Muscle of leg (tissue), 3 donors: ENCODE measurements at regions not wholly inside any gene's neighbourhood (a gene's known extent, or its start where the extent isn't known, plus 50 kb on each side); places are given as distances from the start of the nearest gene placed in this dataset.

Experiments
- DNase-seq: peaks from one replicate; pipeline ENCODE4 v3.0.0; 2013
- H3K27ac ChIP-seq: one replicate; pipeline ENCODE4 v1.5.1; 2013; ENCODE audit warnings: mild to moderate bottlenecking, low read length, control low read depth
- H3K27me3 ChIP-seq: one replicate; pipeline ENCODE4 v1.6.1; 2013; ENCODE audit warnings: low read length; ENCODE audit not compliant: control insufficient read depth, insufficient read depth
- H3K36me3 ChIP-seq: one replicate; pipeline ENCODE4 v1.6.1; 2013; ENCODE audit warnings: low read length; ENCODE audit not compliant: control insufficient read depth, insufficient read depth
- H3K4me1 ChIP-seq: one replicate; pipeline ENCODE4 v1.6.1; 2013; ENCODE audit warnings: low read length; ENCODE audit not compliant: control insufficient read depth, insufficient read depth
- H3K4me3 ChIP-seq: one replicate; pipeline ENCODE4 v1.5.1; 2013; ENCODE audit warnings: low read length, control low read depth
- H3K9me3 ChIP-seq: replicated peaks from 2 replicates; pipeline ENCODE4 v1.6.1; 2013; ENCODE audit warnings: low read depth, low read length; ENCODE audit not compliant: control insufficient read depth
- WGBS: methylation state at CpG from one replicate; pipeline ENCODE4 v1.1.5; 2013; ENCODE audit warnings: missing lambda C conversion rate; ENCODE audit not compliant: insufficient coverage; 5-methylcytosine and 5-hydroxymethylcytosine counted together

DNA sequence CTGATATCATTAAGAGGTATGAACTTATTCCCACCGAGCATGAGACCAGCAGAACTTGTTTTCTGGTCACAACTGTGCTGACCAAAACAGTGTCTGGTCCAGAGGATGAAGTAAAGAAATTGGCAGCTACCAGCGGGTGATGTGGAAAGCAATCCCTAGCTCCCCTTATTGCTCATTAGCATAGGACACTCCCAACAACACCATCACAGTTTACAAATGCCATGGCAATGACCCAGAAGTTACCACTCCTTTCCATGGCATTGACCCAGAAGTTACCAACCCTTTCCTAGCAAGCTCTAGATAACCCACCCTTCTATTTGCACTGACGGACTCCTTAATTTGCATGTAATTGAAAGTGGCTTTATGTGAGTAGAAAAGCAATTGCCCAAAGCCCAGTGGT is 1856.1 kb downstream of the OLFM4 start:
- WGBS = no CpG with 5 or more reads among the region's 3 CpGs
- no peak for DNase-seq
- Histone ChIP-seq H3K36me3 (no peaks in the 10 kb centered on the region), H3K27me3 (no peaks in the 10 kb centered on the region), H3K27ac (no peak overlapping the region), H3K9me3 (peaks cover 4% of the 10 kb centered on the region), H3K4me3 (no peak overlapping the region), H3K4me1 (no peaks in the 10 kb centered on the region)

DNA sequence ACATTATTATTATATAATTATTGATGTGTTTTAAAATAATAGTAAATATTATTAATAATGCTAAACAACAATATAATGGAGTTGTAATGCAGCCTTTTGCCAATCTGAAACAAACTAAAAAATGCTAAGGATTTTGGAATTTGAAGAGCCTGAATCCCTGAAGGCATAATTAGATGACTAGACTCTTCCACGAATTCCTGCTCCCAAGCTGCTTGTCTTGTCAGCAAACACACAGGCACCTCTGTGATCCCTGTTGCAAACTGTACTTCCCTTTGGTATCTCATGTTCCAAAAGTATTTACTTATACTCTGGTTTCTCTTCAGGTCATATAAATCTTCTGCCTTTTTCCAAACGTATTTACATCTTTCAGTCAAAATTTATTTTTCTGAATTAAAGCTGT is 1862.4 kb downstream of the OLFM4 start:
- Histone ChIP-seq H3K27me3 (no peaks in the 10 kb centered on the region), H3K27ac (no peak overlapping the region), H3K9me3 (no peaks in the 10 kb centered on the region), H3K4me1 (no peaks in the 10 kb centered on the region), H3K4me3 (no peak overlapping the region), H3K36me3 (no peaks in the 10 kb centered on the region)
- DNase-seq = no peak
- no CpG with 5 or more reads among the region's 2 CpGs for WGBS

DNA sequence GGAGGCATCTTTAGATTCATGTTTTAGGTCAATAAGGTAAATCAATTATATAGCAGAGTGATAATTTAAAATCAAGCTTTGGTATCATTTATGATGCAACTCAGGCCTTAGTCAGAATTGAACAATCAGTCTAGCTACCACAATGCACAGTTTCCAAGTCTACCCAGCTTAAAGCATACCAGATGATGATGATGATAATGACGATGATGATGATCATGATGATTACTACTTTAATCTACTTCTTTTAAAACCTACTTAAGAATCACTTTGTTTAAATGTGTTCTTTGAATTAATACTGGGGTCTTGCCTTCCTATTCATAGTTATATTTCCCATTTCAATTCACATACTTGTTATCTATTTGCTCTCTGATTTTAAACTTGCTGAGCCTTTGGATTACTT is 1872.7 kb downstream of the OLFM4 start:
- H3K27me3 ChIP-seq = no peaks in the 10 kb centered on the region
- no peak overlapping the region for H3K4me3 ChIP-seq
- no peaks in the 10 kb centered on the region for H3K9me3 ChIP-seq
- H3K4me1 ChIP-seq = no peaks in the 10 kb centered on the region
- no peaks in the 10 kb centered on the region for H3K36me3 ChIP-seq
- no CpG with 5 or more reads among the region's 1 CpG for WGBS
- no peak for DNase-seq
- no peak overlapping the region for H3K27ac ChIP-seq

DNA sequence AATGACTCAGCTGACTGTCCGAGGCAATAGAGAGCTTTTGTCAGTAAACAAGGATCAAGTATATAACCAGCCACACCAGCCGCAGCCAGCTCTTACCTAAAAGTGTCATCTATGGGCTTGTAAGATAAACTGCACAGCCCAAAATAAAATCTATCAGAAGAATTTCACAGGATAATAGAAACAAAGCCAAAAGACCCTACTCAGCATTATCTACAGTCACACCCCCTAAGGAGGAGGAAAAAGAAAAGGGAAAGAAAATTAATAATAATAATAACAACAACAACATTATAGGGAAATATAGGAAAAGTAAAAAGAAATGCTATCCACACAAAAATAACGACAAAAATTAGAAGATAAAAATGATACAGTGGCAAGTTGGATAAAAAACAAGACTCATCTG is 1883.8 kb downstream of the OLFM4 start:
- no peak for DNase-seq
- H3K27ac ChIP-seq = no peak overlapping the region
- WGBS = no CpG with 5 or more reads among the region's 3 CpGs
- H3K36me3 ChIP-seq = no peaks in the 10 kb centered on the region
- H3K9me3 ChIP-seq = peaks cover 19% of the 10 kb centered on the region
- no peak overlapping the region for H3K4me3 ChIP-seq
- no peaks in the 10 kb centered on the region for H3K4me1 ChIP-seq
- no peaks in the 10 kb centered on the region for H3K27me3 ChIP-seq

DNA sequence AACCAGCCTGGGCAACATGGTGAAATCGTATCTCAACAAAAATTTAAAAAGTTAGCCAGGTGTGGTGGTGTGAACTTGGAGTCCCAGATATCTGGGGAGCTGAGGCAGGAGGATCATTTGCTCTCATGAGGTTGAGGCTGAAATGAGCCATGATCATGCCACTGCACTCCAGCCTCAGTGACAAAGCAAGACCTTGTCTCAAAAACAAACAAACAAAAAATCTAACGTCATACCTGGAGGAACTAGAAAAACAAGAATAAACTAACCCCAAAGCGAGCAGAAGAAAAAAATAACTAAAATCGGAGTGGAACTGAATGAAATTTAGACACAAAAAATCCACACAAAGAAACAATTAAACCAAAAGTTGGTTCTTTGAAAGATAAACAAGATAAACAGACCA is 1885.1 kb downstream of the OLFM4 start:
- Histone ChIP-seq H3K27ac (no peak overlapping the region), H3K4me3 (no peak overlapping the region), H3K9me3 (peaks cover 20% of the 10 kb centered on the region), H3K4me1 (no peaks in the 10 kb centered on the region), H3K27me3 (no peaks in the 10 kb centered on the region), H3K36me3 (no peaks in the 10 kb centered on the region)
- no CpG with 5 or more reads among the region's 4 CpGs for WGBS
- DNase-seq = no peak

DNA sequence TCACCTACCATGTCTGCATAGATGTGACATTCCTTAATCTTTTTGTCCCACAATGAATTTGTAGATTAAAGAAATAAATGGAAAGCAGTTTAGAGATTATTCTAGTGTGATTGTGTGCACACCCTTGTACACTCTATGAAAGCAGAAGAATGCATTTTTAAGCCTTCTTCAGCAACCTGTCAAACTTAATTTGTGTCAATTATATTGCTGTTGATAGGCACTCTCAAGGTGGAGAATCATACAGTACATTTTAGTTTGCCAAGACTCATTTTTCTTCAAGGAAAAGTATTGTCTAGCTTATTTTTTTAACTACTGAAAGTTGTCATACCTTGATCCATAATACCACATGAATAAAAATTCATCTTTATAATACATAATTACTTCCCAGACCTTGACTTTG is 1898.9 kb downstream of the OLFM4 start:
- Histone ChIP-seq H3K27me3 (no peaks in the 10 kb centered on the region), H3K4me1 (no peaks in the 10 kb centered on the region), H3K4me3 (no peak overlapping the region), H3K36me3 (no peaks in the 10 kb centered on the region), H3K9me3 (peaks cover 2% of the 10 kb centered on the region), H3K27ac (no peak overlapping the region)
- DNase-seq = no peak

DNA sequence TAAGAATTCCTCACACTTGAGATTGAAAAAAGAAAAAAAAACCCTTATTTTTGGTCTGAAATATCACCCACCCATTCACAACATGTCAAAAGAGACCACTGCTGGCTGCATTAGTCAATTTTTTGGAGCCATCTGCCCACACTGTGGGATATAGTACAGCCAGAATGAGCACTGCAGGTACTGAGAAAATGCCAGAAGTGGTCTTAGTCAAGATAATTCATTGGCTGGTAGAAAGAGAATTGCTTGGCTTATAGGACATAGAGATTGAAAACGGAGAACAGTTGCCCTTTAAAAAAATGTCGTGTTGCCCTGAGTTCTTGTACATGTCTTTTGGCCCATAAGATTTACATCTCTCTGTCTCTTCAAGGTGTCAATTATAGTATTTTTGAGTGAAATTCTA is 1899.5 kb downstream of the OLFM4 start:
- DNase-seq = no peak
- H3K27ac ChIP-seq = no peak overlapping the region
- H3K9me3 ChIP-seq = peaks cover 2% of the 10 kb centered on the region
- WGBS = 100% methylated on average over 2 of the region's 2 CpGs
- H3K4me3 ChIP-seq = no peak overlapping the region
- no peaks in the 10 kb centered on the region for H3K36me3 ChIP-seq
- H3K4me1 ChIP-seq = no peaks in the 10 kb centered on the region
- H3K27me3 ChIP-seq = no peaks in the 10 kb centered on the region

DNA sequence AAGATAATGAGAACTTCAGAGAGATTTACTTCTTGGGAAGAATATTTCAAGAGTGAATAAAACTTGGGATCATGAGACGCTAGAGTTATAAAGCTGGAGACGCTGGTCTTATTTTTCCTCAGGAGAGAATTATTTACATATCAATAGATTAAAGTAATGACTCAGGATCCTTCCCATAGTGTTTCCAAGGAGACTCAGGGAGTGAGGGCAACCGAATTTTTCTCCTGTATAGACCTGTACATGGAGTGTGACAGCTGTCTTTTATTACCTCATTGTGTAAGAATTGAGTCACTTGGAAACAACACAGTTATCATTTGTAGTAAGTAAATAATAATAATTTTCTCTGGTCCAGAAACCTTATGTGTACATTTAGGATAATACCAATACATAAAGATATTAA is 1905.5 kb downstream of the OLFM4 start:
- Histone ChIP-seq H3K9me3 (peaks cover 4% of the 10 kb centered on the region), H3K27me3 (no peaks in the 10 kb centered on the region), H3K27ac (no peak overlapping the region), H3K4me1 (no peaks in the 10 kb centered on the region), H3K36me3 (no peaks in the 10 kb centered on the region), H3K4me3 (no peak overlapping the region)
- no peak for DNase-seq
- WGBS = no CpG with 5 or more reads among the region's 3 CpGs

DNA sequence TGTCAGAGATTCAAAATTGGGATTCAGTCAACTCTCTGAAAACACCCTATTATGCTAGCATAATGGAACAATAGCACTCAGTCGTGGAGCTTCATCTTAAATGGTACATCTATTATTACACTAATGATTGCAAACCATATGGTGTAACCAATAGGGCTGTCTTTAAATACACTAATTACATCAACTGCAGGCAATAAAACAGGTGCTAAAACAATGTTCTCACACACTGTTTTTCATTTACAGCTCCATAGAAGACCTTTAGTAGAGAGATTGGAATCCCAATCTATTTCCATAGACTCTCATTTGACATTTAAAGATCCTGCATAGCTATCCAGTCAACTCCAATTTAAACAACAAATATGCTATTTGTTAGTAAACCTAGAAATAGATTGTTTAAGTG is 1917.4 kb downstream of the OLFM4 start:
- H3K9me3 ChIP-seq = no peaks in the 10 kb centered on the region
- no peaks in the 10 kb centered on the region for H3K4me1 ChIP-seq
- no peaks in the 10 kb centered on the region for H3K27me3 ChIP-seq
- H3K36me3 ChIP-seq = no peaks in the 10 kb centered on the region
- no peak overlapping the region for H3K4me3 ChIP-seq
- no peak for DNase-seq
- no peak overlapping the region for H3K27ac ChIP-seq
- no CpG with 5 or more reads among the region's 1 CpG for WGBS

DNA sequence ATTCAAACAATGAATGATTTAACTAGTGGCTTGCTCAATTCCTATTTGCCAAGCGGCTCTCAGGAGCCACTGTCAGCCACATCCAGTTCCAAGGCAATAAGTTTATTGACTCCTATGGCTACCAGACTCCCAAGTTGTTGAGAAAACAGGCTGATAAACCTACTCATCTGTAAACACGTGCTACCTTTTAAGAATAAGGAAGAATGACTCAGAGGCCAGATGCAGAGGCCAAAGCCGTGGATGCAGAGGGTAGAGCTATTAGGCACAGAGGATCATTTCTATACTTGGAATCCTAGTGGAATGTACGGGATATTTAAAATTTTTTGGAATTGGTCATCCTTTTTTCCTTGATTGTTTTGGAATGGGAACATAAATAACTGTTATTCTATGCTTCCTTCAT is 1921.1 kb downstream of the OLFM4 start:
- DNase-seq = no peak
- no peaks in the 10 kb centered on the region for H3K27me3 ChIP-seq
- no peaks in the 10 kb centered on the region for H3K9me3 ChIP-seq
- no peak overlapping the region for H3K27ac ChIP-seq
- 70% methylated on average over 2 of the region's 4 CpGs for WGBS
- H3K36me3 ChIP-seq = no peaks in the 10 kb centered on the region
- H3K4me3 ChIP-seq = no peak overlapping the region
- H3K4me1 ChIP-seq = no peaks in the 10 kb centered on the region

DNA sequence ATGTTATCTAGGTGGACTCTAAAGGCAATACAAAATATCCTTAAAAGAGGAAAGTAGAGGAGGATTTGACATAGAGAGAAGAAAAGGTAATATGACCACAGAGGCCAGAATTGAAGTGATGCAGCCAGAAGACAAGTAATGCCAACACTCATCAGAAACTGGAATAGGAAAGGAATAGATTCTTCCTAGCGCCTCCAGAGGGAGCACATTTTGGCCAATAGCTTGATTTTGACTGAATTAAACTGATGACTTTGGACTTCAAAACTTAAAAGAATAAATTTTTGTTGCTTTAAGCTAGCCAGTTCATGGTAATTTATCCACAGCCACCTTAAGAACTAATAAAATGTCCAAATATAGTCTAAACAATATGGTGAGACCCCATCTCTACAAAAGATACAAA is 1921.9 kb downstream of the OLFM4 start:
- DNase-seq = no peak
- Histone ChIP-seq H3K36me3 (no peaks in the 10 kb centered on the region), H3K9me3 (no peaks in the 10 kb centered on the region), H3K27me3 (no peaks in the 10 kb centered on the region), H3K27ac (no peak overlapping the region), H3K4me1 (no peaks in the 10 kb centered on the region), H3K4me3 (no peak overlapping the region)
- no CpG with 5 or more reads among the region's 1 CpG for WGBS
